ENCODE measurements at regions not wholly inside any gene's neighbourhood (a gene's known extent, or its start where the extent isn't known, plus 50 kb on each side); places are given as distances from the start of the nearest gene placed in this dataset.
"Not testable (repeated sequence)": the region's sequence is repeated elsewhere in the genome, so short reads cannot be mapped to it uniquely, and the experiment has no call there.

DNA sequence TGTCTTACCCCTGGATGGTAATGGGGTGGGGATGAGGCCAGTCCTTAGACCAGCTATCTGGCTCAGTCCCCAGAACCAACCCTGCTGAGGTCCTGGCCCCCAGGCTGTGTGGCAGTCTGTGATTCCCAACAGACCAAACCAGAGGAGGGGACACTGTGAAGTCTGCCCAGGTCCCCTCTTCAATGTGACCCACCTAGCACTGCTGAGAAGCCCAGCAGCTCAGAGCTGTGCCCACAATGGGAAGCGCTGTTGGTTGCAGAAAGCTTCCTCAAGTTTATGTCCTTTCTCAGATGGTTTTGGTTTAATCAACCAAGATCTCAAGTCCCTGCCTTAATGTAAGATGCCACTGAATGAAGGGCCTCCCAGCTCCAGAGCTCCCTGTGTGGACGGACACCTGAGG, 114.7 kb upstream of the IGLL5 start:
- ChIA-PET CTCF (interaction anchor here (1.8 to 2.3 kb wide), 2 partner anchors 112 to 183 kb away, joined by 5 to 9 read pairs; no protein-coding TSS in a partner anchor), POLR2A (interaction anchor here (0.5 to 1.1 kb wide), 2 partner anchors 93 to 166 kb away, joined by 3 to 4 read pairs; no protein-coding TSS in a partner anchor)
- no peak overlapping the region for H3K4me3 Mint-ChIP-seq
- H3K4me1 Mint-ChIP-seq: peaks cover 31% of the 10 kb centered on the region
- H3K27me3 Mint-ChIP-seq: peaks cover 11% of the 10 kb centered on the region
- ATAC-seq (ENCODE audit: low read depth) (no peak), DNase-seq (no peak)
- intact Hi-C loops (cut with micrococcal nuclease): no loop called here
- H3K36me3 Mint-ChIP-seq (ENCODE audit: low read depth): no peaks in the 10 kb centered on the region
- peaks cover 4% of the 10 kb centered on the region for H3K9me3 Mint-ChIP-seq
- no peak overlapping the region for H3K27ac Mint-ChIP-seq
- TF ChIP-seq, protein P1, sequence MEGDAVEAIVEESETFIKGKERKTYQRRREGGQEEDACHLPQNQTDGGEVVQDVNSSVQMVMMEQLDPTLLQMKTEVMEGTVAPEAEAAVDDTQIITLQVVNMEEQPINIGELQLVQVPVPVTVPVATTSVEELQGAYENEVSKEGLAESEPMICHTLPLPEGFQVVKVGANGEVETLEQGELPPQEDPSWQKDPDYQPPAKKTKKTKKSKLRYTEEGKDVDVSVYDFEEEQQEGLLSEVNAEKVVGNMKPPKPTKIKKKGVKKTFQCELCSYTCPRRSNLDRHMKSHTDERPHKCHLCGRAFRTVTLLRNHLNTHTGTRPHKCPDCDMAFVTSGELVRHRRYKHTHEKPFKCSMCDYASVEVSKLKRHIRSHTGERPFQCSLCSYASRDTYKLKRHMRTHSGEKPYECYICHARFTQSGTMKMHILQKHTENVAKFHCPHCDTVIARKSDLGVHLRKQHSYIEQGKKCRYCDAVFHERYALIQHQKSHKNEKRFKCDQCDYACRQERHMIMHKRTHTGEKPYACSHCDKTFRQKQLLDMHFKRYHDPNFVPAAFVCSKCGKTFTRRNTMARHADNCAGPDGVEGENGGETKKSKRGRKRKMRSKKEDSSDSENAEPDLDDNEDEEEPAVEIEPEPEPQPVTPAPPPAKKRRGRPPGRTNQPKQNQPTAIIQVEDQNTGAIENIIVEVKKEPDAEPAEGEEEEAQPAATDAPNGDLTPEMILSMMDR (IDR thresholded peaks at IDR 0.05): no peak

DNA sequence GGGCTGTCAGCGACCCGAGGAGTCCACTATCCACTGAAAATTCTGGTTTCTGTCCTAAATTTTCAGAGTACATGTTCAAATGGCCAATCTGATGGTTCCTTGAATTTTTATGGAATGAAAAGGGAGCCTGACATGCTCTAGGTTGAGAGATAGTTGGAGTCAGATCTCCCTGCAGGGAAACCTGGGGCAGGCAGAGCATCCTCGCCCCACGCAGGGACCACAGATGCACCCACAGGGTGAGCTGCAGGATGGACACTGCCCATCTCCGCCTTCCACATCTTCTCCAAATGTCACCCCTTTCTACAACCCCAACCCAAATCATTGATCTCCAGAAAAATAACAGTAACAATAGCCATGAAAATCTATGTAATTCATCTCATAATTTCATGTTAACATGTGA, 114.2 kb upstream of the IGLL5 start:
- Mint-ChIP-seq H3K4me3 (no peak overlapping the region), H3K27me3 (peaks cover 11% of the 10 kb centered on the region), H3K36me3 (ENCODE audit: low read depth) (no peaks in the 10 kb centered on the region), H3K4me1 (peaks cover 31% of the 10 kb centered on the region), H3K9me3 (peaks cover 4% of the 10 kb centered on the region), H3K27ac (no peak overlapping the region)
- no peak for DNase-seq
- intact Hi-C loops (cut with micrococcal nuclease): no loop called here
- no peak for ATAC-seq (ENCODE audit: low read depth)
- TF ChIP-seq, protein P1 (IDR thresholded peaks at IDR 0.05): no peak
- CTCF ChIA-PET: no interaction called here
- POLR2A ChIA-PET: interaction anchor here (0.5 kb wide), 1 partner anchor 167 kb away, joined by 4 read pairs; no protein-coding TSS in a partner anchor

DNA sequence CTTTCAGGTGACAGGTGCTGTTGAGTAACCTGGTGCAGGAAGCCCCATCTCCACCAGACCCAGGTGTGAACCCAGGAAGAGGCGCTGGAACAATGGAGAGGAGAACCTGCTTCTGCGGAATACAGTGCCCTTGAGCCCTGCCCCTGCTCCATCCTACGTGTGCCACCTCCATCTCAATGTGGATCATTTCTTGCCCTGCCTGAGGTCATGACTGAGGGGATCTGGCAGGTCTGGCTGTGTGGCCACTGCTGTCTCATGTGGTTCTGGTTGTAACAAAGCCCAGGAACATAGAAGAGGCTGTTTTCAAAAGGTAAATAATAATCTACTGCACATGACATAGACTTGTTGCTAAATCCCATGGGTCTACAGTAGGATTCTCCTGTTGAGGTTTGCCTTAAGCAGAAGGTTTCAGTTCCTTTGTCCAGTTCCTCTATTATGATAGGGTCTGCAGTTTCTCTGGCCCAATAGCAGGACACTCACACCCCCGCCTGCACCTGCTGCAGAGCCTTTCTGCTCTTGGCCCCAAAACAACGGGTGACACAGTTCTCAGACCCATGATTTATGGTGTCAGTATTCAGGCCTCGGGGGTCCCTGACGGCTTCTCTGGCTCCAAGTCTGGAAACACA, 113.5 kb upstream of the IGLL5 start:
- intact Hi-C loops (cut with micrococcal nuclease): no loop called here
- CTCF ChIA-PET: no interaction called here
- TF ChIP-seq, protein P1 (IDR thresholded peaks at IDR 0.05): no peak
- Mint-ChIP-seq H3K4me3 (no peak overlapping the region), H3K4me1 (peaks cover 31% of the 10 kb centered on the region), H3K27ac (peak overlapping the region; percentile 3), H3K27me3 (peaks cover 5% of the 10 kb centered on the region), H3K36me3 (ENCODE audit: low read depth) (no peaks in the 10 kb centered on the region), H3K9me3 (peaks cover 4% of the 10 kb centered on the region)
- POLR2A ChIA-PET: no interaction called here
- DNase-seq: no peak
- peak; percentile 75 for ATAC-seq (ENCODE audit: low read depth)

DNA sequence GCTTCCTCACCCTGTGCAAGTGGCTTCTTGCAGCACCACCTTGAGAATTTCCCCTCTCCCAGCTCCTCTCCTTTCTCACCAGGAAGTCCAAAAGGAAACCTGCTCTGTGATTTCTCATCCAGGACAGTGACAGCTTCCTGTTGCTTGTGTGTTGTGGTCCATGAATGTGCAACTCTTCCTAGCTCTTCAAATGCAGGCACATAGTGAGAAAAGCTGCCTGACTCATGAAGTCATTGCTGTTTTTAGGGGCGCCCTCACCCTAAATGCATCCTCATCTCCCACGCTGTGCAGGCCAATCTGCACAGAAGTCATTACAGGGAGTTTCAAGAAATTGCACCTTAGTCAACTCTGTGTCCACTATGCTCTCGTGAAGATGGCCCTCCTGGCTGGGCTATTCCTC, 112.9 kb upstream of the IGLL5 start:
- H3K4me3 Mint-ChIP-seq; intact Hi-C loops (cut with micrococcal nuclease); H3K27me3 Mint-ChIP-seq; DNase-seq; POLR2A ChIA-PET; H3K9me3 Mint-ChIP-seq; ATAC-seq (ENCODE audit: low read depth); H3K36me3 Mint-ChIP-seq (ENCODE audit: low read depth); H3K27ac Mint-ChIP-seq: not testable (repeated sequence)
- CTCF ChIA-PET: interaction anchor here (1.3 kb wide), 1 partner anchor 35 kb away, joined by 3 read pairs; no protein-coding TSS in a partner anchor
- peaks cover 31% of the 10 kb centered on the region for H3K4me1 Mint-ChIP-seq

DNA sequence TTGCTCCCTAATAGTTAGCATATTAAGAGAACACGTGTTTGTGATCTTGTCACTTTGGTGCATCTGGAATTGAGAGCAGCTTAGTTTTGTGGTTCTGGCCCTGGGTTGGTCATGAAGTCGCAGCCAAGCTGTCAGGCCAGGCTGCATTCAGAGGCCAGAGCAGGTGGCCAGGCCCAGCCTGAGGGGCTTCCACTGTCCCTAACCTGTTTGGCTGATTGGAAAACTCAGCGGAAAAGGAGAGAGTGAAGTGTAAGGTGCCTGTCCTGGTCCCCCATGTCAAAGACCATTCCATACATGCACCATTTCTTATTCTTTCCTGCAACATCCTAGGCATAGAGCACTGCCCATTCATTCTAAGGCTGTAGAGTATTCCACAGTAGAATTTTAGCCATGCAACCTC, 111.5 kb upstream of the IGLL5 start:
- Mint-ChIP-seq H3K9me3 (no peaks in the 10 kb centered on the region), H3K27ac (no peak overlapping the region), H3K4me3 (no peak overlapping the region), H3K36me3 (ENCODE audit: low read depth) (no peaks in the 10 kb centered on the region), H3K4me1 (peaks cover 27% of the 10 kb centered on the region), H3K27me3 (no peaks in the 10 kb centered on the region)
- ATAC-seq (ENCODE audit: low read depth) (no peak), DNase-seq (no peak)
- POLR2A ChIA-PET: no interaction called here
- CTCF ChIA-PET: no interaction called here
- intact Hi-C loops (cut with micrococcal nuclease): no loop called here
- TF ChIP-seq, protein P1 (IDR thresholded peaks at IDR 0.05): no peak

DNA sequence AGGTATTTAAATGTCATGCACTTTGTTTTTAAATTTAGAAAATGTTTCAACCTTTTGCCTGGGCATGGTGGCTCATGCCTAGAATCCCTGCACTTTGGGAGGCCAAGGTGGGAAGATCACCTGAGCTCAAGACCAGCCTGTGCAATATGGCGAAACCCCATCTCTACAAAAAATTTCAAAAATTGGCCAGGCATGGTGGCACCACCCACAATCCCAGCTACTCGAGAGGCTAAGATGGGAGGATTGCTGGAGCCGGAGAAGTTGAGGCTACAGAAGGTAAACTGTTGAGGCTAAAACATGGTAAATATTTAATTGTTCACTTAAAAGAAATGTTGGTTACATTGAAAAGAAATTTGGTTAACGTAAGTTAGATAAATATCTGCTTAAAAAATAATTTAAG, 108.4 kb upstream of the IGLL5 start:
- ATAC-seq (ENCODE audit: low read depth) (no peak), DNase-seq (no peak)
- Mint-ChIP-seq H3K27ac (no peak overlapping the region), H3K9me3 (no peaks in the 10 kb centered on the region), H3K4me3 (no peak overlapping the region), H3K27me3 (no peaks in the 10 kb centered on the region), H3K4me1 (peaks cover 11% of the 10 kb centered on the region), H3K36me3 (ENCODE audit: low read depth) (no peaks in the 10 kb centered on the region)
- intact Hi-C loops (cut with micrococcal nuclease): no loop called here
- POLR2A ChIA-PET: no interaction called here
- CTCF ChIA-PET: no interaction called here
- TF ChIP-seq, protein P1 (IDR thresholded peaks at IDR 0.05): no peak

All from activated B cell treated with CpG ODN at 0.5 μM for 24 hours (primary cell).